NCI-H345 (cell line): ENCODE measurements at regions not wholly inside any gene's neighbourhood (a gene's known extent, or its start where the extent isn't known, plus 50 kb on each side); places are given as distances from the start of the nearest gene placed in this dataset.
A peak's percentile ranks its signal among the peaks of the same experiment; 100 is the strongest.

Source experiments
- DNase-seq: peaks from one replicate; lab custom pipeline; 2025; lab: John Stamatoyannopoulos, UW

GRCh38 chr6:50637267-50637666, 76.1 kb upstream of the TFAP2D start:
- no peak for DNase-seq

DNA sequence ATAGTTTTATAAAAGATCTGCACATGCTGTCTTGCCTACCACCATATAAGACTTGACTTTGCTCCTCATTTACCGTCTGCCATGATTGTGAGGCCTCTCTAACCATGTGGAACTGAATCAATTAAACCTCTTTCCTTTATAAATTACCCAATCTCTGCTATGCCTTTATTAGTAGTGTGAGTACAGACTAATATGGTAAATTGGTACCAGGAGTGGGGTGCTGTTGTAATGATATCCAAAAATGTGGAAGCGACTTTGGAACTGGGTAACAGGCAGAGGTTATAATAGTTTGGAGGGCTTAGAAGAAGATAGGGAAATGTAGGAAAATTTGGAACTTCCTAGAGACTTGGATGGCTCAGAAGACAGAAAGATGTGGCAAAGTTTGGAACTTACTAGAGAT, 64.2 kb upstream of the TFAP2D start:
- DNase-seq = no peak

- no peak for DNase-seq
These were observed 60.1 kb upstream of the TFAP2D start for GRCh38 chr6:50653253-50653652.

- DNase-seq = no peak
These were observed 59.2 kb upstream of the TFAP2D start for GRCh38 chr6:50654155-50654554.

GRCh38 chr6:50655848-50656453, 57.4 kb upstream of the TFAP2D start:
- peak; percentile 23 for DNase-seq

- no peak for DNase-seq
These were observed 55.8 kb upstream of the TFAP2D start for GRCh38 chr6:50657513-50657912.

DNA sequence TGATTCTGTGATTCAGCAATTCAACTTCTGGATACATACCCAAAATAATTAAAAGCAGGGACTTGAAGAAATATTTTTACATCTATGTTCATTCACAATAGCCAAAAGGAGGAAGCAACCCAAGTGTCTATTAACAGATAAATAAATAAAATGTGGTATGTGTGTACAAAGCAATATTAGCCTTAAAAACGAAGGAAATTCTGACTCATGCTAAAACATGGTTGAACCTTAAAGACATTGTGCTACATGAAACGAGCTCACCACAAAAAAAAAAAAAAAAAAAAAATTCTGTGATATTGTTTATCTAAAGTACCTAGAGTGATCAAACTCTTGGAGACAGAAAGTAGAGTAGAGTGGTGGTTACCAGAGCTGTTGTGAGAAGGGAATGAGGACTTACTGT, 54.8 kb upstream of the TFAP2D start:
- DNase-seq = no peak

- DNase-seq = no peak
These were observed 51.7 kb upstream of the TFAP2D start for GRCh38 chr6:50661636-50662035.
